DOHH2 (cell line): ENCODE measurements at regions not wholly inside any gene's neighbourhood (a gene's known extent, or its start where the extent isn't known, plus 50 kb on each side); places are given as distances from the start of the nearest gene placed in this dataset.

Source experiments
- EZH2phosphoT487 ChIP-seq: fragments of 200-600 bp; sonication (generic); IDR thresholded peaks from 2 replicates; pipeline ENCODE4 v1.6.1; 2017; ENCODE audit warnings: borderline replicate concordance, mild to moderate bottlenecking, antibody characterized with exemption, low read length, moderate library complexity, mixed read lengths
- TF ChIP-seq, protein P1 (sequence below): fragments of 200-600 bp; sonication (generic); IDR thresholded peaks from one replicate; pipeline ENCODE4 v1.5.1; 2014; ENCODE audit warnings: antibody characterized with exemption, mild to moderate bottlenecking, low read depth, low read length; ENCODE audit not compliant: poor library complexity, severe bottlenecking

DNA sequence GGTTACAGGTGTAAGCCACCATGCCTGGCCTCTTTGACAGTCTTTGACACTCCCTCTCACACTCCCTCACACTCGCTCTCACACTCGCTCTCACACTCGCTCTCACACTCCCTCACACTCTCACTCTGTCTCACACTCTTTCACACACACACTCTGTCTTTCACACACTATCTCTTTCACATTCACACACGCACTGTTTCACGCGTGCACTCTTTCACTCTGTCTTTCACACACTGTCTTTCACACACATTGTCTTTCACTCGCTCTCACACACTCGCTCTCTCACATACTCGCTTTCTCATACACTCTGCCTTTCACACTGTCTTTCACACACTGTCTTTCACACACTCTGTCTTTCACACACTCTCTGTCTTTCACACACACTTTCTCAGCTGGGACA, 167.1 kb upstream of the CXCL13 start:
- TF ChIP-seq, protein P1, sequence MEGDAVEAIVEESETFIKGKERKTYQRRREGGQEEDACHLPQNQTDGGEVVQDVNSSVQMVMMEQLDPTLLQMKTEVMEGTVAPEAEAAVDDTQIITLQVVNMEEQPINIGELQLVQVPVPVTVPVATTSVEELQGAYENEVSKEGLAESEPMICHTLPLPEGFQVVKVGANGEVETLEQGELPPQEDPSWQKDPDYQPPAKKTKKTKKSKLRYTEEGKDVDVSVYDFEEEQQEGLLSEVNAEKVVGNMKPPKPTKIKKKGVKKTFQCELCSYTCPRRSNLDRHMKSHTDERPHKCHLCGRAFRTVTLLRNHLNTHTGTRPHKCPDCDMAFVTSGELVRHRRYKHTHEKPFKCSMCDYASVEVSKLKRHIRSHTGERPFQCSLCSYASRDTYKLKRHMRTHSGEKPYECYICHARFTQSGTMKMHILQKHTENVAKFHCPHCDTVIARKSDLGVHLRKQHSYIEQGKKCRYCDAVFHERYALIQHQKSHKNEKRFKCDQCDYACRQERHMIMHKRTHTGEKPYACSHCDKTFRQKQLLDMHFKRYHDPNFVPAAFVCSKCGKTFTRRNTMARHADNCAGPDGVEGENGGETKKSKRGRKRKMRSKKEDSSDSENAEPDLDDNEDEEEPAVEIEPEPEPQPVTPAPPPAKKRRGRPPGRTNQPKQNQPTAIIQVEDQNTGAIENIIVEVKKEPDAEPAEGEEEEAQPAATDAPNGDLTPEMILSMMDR = no peak
- TF ChIP-seq EZH2phosphoT487 = no peak
